H1 (cell line): ENCODE measurements at regions not wholly inside any gene's neighbourhood (a gene's known extent, or its start where the extent isn't known, plus 50 kb on each side); places are given as distances from the start of the nearest gene placed in this dataset.

Experiments
- ASH2L ChIP-seq: fragments of 200-600, 300-600 bp; sonication (generic); IDR thresholded peaks from one replicate; pipeline ENCODE4 v1.7.1; 2017; ENCODE audit warnings: low read length
- CEBPB ChIP-seq: IDR thresholded peaks from 2 replicates; pipeline ENCODE4 v1.6.1; 2012; ENCODE audit warnings: low read depth, low read length
- FOSL1 ChIP-seq: IDR thresholded peaks from 2 replicates; pipeline ENCODE4 v1.6.1; 2011; ENCODE audit warnings: mild to moderate bottlenecking, low read depth, low read length, moderate library complexity; ENCODE audit not compliant: insufficient read depth
- SIN3A ChIP-seq, 2 experiments: IDR thresholded peaks in 1 of 2; conservative IDR thresholded peaks in 1 of 2; 2 replicates each; pipeline ENCODE4 v1.6.1; 2011 to 2012; ENCODE audit warnings: low read length in 2 of 2, improper control_type of control experiment in 1 of 2, low read depth in 1 of 2, mild to moderate bottlenecking in 1 of 2
- YY1 ChIP-seq: IDR thresholded peaks from 2 replicates; pipeline ENCODE4 v1.6.1; 2011; ENCODE audit warnings: low read depth, mild to moderate bottlenecking, low read length
- TF ChIP-seq, protein P1 (sequence below): fragments of 300-600 bp; sonication (generic); IDR thresholded peaks from 2 replicates; pipeline ENCODE4 v1.7.1; 2012; ENCODE audit warnings: low read length, moderate library complexity, mild to moderate bottlenecking, inconsistent platforms; ENCODE audit not compliant: insufficient replicate concordance

DNA sequence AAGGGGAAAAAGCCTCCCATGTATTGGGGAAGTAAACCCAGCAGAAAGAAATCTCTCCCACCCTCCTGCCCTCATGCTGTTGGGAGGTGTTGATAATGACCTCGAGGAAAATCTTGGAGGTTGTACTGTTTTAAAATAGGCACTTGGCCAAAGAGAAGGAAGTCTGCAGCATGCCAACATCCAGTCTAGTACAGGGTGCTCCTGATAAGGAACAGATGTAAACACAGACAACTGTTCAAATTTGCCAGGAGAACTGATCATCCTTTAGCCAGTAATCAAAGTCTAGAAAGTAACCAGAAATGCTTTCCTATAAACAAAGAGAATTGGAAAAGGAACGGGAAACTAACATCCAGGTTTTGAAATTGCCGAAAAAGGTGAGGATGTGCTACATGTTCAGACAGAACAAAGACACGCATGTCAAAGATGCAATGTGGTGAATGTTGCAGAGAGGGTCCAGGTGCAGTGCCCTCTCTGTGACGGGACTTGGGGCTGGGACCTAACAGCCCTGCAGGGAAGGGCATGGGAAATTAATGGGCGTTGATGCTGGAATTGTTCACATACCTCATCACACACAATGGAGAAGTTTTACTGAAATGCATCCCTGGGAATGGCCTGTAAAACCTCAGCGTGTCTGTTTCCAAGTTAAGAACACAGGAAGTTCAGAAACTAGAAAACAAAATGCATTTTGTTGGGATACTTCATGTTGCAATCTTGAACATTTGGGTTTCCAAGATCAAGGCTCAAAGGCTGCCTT lies 125.7 kb upstream of the RND3 start (continued):
- TF ChIP-seq, protein P1, sequence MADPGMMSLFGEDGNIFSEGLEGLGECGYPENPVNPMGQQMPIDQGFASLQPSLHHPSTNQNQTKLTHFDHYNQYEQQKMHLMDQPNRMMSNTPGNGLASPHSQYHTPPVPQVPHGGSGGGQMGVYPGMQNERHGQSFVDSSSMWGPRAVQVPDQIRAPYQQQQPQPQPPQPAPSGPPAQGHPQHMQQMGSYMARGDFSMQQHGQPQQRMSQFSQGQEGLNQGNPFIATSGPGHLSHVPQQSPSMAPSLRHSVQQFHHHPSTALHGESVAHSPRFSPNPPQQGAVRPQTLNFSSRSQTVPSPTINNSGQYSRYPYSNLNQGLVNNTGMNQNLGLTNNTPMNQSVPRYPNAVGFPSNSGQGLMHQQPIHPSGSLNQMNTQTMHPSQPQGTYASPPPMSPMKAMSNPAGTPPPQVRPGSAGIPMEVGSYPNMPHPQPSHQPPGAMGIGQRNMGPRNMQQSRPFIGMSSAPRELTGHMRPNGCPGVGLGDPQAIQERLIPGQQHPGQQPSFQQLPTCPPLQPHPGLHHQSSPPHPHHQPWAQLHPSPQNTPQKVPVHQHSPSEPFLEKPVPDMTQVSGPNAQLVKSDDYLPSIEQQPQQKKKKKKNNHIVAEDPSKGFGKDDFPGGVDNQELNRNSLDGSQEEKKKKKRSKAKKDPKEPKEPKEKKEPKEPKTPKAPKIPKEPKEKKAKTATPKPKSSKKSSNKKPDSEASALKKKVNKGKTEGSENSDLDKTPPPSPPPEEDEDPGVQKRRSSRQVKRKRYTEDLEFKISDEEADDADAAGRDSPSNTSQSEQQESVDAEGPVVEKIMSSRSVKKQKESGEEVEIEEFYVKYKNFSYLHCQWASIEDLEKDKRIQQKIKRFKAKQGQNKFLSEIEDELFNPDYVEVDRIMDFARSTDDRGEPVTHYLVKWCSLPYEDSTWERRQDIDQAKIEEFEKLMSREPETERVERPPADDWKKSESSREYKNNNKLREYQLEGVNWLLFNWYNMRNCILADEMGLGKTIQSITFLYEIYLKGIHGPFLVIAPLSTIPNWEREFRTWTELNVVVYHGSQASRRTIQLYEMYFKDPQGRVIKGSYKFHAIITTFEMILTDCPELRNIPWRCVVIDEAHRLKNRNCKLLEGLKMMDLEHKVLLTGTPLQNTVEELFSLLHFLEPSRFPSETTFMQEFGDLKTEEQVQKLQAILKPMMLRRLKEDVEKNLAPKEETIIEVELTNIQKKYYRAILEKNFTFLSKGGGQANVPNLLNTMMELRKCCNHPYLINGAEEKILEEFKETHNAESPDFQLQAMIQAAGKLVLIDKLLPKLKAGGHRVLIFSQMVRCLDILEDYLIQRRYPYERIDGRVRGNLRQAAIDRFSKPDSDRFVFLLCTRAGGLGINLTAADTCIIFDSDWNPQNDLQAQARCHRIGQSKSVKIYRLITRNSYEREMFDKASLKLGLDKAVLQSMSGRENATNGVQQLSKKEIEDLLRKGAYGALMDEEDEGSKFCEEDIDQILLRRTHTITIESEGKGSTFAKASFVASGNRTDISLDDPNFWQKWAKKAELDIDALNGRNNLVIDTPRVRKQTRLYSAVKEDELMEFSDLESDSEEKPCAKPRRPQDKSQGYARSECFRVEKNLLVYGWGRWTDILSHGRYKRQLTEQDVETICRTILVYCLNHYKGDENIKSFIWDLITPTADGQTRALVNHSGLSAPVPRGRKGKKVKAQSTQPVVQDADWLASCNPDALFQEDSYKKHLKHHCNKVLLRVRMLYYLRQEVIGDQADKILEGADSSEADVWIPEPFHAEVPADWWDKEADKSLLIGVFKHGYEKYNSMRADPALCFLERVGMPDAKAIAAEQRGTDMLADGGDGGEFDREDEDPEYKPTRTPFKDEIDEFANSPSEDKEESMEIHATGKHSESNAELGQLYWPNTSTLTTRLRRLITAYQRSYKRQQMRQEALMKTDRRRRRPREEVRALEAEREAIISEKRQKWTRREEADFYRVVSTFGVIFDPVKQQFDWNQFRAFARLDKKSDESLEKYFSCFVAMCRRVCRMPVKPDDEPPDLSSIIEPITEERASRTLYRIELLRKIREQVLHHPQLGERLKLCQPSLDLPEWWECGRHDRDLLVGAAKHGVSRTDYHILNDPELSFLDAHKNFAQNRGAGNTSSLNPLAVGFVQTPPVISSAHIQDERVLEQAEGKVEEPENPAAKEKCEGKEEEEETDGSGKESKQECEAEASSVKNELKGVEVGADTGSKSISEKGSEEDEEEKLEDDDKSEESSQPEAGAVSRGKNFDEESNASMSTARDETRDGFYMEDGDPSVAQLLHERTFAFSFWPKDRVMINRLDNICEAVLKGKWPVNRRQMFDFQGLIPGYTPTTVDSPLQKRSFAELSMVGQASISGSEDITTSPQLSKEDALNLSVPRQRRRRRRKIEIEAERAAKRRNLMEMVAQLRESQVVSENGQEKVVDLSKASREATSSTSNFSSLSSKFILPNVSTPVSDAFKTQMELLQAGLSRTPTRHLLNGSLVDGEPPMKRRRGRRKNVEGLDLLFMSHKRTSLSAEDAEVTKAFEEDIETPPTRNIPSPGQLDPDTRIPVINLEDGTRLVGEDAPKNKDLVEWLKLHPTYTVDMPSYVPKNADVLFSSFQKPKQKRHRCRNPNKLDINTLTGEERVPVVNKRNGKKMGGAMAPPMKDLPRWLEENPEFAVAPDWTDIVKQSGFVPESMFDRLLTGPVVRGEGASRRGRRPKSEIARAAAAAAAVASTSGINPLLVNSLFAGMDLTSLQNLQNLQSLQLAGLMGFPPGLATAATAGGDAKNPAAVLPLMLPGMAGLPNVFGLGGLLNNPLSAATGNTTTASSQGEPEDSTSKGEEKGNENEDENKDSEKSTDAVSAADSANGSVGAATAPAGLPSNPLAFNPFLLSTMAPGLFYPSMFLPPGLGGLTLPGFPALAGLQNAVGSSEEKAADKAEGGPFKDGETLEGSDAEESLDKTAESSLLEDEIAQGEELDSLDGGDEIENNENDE = no peak
- TF ChIP-seq YY1 (no peak), CEBPB (no peak), ASH2L (no peak), FOSL1 (no peak), SIN3A (conservative IDR thresholded peaks at IDR 0.05 in 1 of 2, IDR thresholded peaks at IDR 0.05 in 1 of 2; ENCODE audit: low read depth in 1 of 2, low read length in 2 of 2) (no peak)
